ENCODE measurements at regions not wholly inside any gene's neighbourhood (a gene's known extent, or its start where the extent isn't known, plus 50 kb on each side); places are given as distances from the start of the nearest gene placed in this dataset.

DNA sequence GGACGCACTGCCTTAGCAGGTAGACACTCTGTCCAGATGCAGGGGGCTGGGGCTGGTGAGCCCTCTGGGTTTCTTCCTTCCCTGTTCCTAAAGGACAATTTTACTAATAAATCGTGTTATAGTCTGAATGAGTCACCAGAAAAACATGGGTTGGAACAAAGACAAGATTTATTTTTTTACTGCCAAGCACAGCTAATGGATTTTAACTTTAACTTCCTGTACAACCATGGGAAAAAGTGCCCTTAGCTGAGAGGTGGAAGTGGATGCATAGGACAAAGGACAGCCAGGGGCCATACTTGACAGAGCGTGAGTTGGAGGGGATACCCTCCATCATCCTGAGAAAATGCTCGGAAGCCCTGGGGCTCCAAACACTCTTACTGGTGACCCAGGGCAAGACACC lies 300.7 kb downstream of the MSX2 start:
- no peak overlapping the region for H3K27ac ChIP-seq
- H3K36me3 ChIP-seq, result no peaks in the 10 kb centered on the region
- intact Hi-C loops (cut with DNase I), result no loop called here
- H3K4me3 ChIP-seq, result no peak overlapping the region
- WGBS, 2 donors, result 65 to 73% methylated on average over 4 of the region's 4 CpGs
- TF ChIP-seq POLR2AphosphoS5 (IDR thresholded peaks at IDR 0.05) (no peak), POLR2A (IDR thresholded peaks at IDR 0.05) (no peak), EP300 (IDR thresholded peaks at IDR 0.05) (no peak)
- TF ChIP-seq, protein P1, sequence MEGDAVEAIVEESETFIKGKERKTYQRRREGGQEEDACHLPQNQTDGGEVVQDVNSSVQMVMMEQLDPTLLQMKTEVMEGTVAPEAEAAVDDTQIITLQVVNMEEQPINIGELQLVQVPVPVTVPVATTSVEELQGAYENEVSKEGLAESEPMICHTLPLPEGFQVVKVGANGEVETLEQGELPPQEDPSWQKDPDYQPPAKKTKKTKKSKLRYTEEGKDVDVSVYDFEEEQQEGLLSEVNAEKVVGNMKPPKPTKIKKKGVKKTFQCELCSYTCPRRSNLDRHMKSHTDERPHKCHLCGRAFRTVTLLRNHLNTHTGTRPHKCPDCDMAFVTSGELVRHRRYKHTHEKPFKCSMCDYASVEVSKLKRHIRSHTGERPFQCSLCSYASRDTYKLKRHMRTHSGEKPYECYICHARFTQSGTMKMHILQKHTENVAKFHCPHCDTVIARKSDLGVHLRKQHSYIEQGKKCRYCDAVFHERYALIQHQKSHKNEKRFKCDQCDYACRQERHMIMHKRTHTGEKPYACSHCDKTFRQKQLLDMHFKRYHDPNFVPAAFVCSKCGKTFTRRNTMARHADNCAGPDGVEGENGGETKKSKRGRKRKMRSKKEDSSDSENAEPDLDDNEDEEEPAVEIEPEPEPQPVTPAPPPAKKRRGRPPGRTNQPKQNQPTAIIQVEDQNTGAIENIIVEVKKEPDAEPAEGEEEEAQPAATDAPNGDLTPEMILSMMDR (IDR thresholded peaks at IDR 0.05), result no peak
- H3K27me3 ChIP-seq, result no peaks in the 10 kb centered on the region
- no peaks in the 10 kb centered on the region for H3K4me1 ChIP-seq
- no peaks in the 10 kb centered on the region for H3K9me3 ChIP-seq
- DNase-seq, result no peak

DNA sequence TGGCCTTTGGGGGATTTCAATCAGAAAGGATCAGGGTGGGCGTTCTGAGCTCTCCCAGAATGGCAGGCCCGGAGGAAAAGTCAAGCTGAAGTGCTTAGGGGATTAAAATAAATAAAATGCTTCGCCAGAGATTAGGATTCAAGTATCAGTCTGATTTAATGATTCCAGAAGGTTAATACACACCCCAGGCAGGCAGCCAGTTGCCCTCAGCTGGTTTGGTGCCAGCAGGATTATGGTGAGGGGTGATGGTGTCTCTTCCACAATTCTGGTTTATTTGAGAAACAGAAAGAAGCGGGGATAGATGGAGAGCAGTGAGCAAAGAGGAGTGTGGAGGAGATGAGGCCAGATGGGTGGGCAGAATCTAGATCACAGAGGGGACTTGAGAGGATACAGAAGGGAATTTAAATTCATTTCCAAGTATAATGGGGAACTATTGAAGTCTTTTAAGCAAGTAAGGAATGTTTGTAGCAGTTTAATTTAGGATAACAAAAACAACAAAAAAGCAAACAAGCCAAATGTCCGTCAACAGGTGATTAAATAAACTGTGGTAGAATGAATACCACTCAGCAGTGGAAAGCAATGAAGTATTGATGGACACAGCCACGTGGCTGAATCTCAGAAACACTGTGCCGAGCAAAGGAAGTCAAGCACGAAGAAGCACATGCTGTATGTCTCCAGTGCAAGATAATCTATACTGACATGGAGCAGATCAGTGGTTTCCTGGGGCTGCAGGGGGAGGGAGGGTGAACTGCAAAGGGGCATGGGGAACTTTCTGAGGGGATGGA lies 297.7 kb downstream of the MSX2 start:
- H3K27ac ChIP-seq, result no peak overlapping the region
- H3K9me3 ChIP-seq, result no peaks in the 10 kb centered on the region
- WGBS, 2 donors, result 59 to 60% methylated on average over 8 of the region's 8 CpGs
- no peaks in the 10 kb centered on the region for H3K4me1 ChIP-seq
- no peak overlapping the region for H3K4me3 ChIP-seq
- TF ChIP-seq EP300 (IDR thresholded peaks at IDR 0.05) (no peak), POLR2AphosphoS5 (IDR thresholded peaks at IDR 0.05) (no peak), POLR2A (IDR thresholded peaks at IDR 0.05) (no peak)
- TF ChIP-seq, protein P1 (IDR thresholded peaks at IDR 0.05), result no peak
- no peaks in the 10 kb centered on the region for H3K27me3 ChIP-seq
- no peaks in the 10 kb centered on the region for H3K36me3 ChIP-seq
- intact Hi-C loops (cut with DNase I), result no loop called here
- no peak for DNase-seq

- Histone ChIP-seq H3K27ac (no peak overlapping the region), H3K4me3 (no peak overlapping the region), H3K9me3 (no peaks in the 10 kb centered on the region), H3K4me1 (no peaks in the 10 kb centered on the region), H3K36me3 (no peaks in the 10 kb centered on the region), H3K27me3 (no peaks in the 10 kb centered on the region)
- DNase-seq, result no peak
- intact Hi-C loops (cut with DNase I), result no loop called here
- TF ChIP-seq POLR2A (IDR thresholded peaks at IDR 0.05) (no peak), POLR2AphosphoS5 (IDR thresholded peaks at IDR 0.05) (no peak), EP300 (IDR thresholded peaks at IDR 0.05) (no peak)
- TF ChIP-seq, protein P1 (IDR thresholded peaks at IDR 0.05), result no peak
- whole genome bisulfite sequencing, 2 donors, result 74 to 78% methylated on average over 2 of the region's 2 CpGs
Measured at GRCh38 chr5:175021321-175021720, 296.9 kb downstream of the MSX2 start.

- Histone ChIP-seq H3K27ac (no peak overlapping the region), H3K9me3 (no peaks in the 10 kb centered on the region), H3K27me3 (no peaks in the 10 kb centered on the region), H3K4me3 (no peak overlapping the region), H3K36me3 (no peaks in the 10 kb centered on the region), H3K4me1 (no peaks in the 10 kb centered on the region)
- no peak for DNase-seq
- TF ChIP-seq POLR2A (IDR thresholded peaks at IDR 0.05) (no peak), EP300 (IDR thresholded peaks at IDR 0.05) (no peak), POLR2AphosphoS5 (IDR thresholded peaks at IDR 0.05) (no peak)
- TF ChIP-seq, protein P1 (IDR thresholded peaks at IDR 0.05), result no peak
- intact Hi-C loops (cut with DNase I), result no loop called here
- 55 to 73% methylated on average over 5 of the region's 5 CpGs for WGBS, 2 donors
Measured at GRCh38 chr5:175015028-175015685, 290.8 kb downstream of the MSX2 start.

Measured in sigmoid colon (tissue), 6 donors.